GM18511 (cell line): ENCODE measurements at regions not wholly inside any gene's neighbourhood (a gene's known extent, or its start where the extent isn't known, plus 50 kb on each side); places are given as distances from the start of the nearest gene placed in this dataset.

ENCODE experiments used
- ATAC-seq: cut with Tn5 transposase; IDR thresholded peaks from one replicate; pipeline ENCODE4 v1.9.1; 2021; ENCODE audit warnings: mild to moderate bottlenecking, moderate library complexity; ENCODE audit not compliant: unreplicated experiment

DNA sequence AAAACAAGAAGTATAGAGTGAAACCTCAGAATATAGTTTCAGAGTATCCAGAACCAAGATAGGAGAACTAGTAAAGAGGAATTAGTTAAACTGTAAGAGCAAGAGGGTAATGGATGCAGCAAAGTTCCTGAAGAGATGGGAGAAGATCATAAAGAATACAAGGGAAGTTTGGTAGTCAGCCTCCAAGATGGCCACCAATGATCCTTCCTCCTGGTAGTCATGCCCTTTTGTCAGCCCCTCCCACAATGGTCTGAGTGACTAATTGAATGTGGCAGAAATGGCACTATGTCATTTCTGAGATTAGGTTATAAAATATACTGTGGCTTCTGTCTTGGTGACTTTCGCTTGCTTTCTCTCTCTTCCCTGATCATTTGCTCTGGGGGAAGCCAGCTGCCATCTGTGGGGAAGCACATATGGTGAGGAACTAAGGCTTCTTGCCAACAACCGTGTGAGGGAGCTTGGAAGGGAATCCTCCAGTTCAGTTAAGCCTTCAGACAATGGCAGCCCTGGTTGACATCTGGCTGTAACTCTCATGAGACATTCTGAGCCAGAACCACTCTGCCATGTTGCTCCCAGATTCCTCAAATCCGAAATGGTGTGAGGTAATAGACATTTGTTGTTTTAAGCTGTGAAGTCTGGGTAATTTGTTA lies 55.3 kb upstream of the AMN1 start:
- ATAC-seq: no peak

DNA sequence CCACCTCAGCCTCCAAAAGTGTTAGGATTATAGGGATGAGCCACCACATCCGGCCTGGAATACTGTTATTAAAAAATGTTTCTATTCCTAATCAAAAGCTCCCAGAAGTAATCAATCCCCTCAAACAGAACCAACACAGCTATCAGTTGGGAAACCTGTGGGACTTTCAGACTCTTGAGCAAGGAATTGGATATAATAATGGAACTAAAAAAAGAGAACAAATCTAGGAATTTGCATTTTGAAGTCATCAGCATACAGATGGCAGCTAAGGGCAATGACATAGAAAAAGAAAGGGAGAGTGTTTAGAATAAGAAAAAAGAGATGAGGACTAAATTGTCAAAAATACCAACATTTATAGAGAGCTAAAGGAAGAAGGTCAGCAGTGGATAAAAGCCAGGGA lies 54.7 kb upstream of the AMN1 start:
- ATAC-seq: no peak

DNA sequence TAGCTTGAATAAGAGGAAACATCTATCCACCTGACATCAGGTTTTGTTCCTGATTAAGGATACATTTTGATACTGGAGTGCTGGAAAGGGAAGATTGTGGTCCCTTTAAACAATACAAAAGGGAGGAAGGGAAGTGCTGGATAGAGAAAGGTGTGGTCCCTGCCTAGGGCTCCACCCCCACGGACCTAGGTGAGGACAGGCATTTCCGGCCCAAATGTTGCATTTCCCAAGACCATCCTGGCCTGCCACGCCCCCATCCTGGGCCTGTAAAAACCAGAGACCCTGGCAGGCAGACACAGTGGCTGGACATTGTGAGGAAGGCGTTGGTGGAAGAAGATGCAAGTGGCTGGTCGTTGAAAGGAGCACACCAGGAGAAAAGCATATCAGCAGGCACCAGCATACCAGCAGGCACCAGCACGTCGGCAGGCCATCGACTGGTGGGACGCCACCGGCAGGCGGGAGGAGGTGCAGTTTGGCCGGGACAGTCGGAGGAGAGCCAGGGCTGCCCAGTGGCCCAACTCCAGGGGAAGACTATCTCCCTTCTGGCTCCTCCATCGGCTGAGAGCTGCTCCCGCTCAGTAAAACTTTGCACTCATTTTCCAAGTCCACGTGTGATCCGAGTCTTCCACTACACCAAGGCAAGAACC lies 53.2 kb upstream of the AMN1 start:
- no peak for ATAC-seq

DNA sequence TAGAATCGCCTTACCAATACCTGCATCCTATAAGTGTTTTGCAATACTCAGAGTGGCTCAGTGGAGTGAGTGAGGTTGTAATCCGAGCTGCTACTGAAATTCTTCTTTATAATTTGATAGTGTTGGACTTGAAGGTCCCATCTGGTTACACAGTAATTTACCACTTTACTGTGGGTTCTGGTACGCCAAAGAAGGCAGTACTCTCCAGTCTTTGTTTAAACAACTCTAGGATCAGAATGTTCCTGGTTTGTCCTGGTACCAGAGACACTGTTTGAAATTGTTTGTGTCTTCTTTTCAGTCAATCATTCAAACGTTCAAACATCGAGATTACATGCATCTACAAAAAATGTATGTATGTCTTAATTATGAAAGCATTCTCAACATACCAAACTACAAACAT lies 51.3 kb upstream of the AMN1 start:
- no peak for ATAC-seq

DNA sequence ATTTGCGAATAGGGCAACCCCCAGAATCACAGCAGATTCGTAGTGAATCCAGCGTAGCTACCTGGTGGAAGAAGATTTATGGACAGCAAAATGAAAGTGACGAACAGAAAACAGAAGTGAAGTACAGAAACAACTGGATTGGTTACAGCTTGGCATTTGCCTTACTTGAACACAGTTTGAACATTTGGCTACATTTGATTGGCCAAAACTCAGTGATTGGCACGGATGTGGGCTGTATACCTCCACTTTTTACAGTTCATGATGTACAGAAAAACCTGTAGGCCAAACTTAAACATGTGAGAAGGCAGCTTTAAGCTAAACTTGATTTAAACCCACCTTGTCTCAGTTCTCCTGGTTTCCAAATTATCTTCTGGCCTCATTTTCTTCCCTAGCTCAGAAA lies 49.9 kb upstream of the AMN1 start:
- no peak for ATAC-seq
